Breast epithelium (tissue), 4 donors: ENCODE measurements at regions not wholly inside any gene's neighbourhood (a gene's known extent, or its start where the extent isn't known, plus 50 kb on each side); places are given as distances from the start of the nearest gene placed in this dataset.

Source experiments
- DNase-seq, 2 donors: peaks; one replicate each; pipeline ENCODE4 v3.0.0-alpha.2; 2019; ENCODE audit warnings: low spot score in 2 of 2
- H3K27ac ChIP-seq, 2 donors: fragments of 200-600 bp; sonication (generic) in 1 of 2; one replicate each; pipeline ENCODE4 v1.5.1; 2016 to 2019; ENCODE audit warnings: mild to moderate bottlenecking in 1 of 2
- H3K27me3 ChIP-seq, 2 donors: fragments of 200-600 bp; sonication (generic) in 1 of 2; one replicate each; pipeline versions ENCODE4 v1.5.1 to v1.6.0; 2017 to 2019; ENCODE audit warnings: control low read depth in 1 of 2, mild to moderate bottlenecking in 1 of 2
- H3K36me3 ChIP-seq: fragments of 200-600 bp; one replicate; pipeline ENCODE4 v1.5.1; 2019
- H3K4me1 ChIP-seq, 2 donors: fragments of 200-600 bp; sonication (generic); one replicate each; pipeline ENCODE4 v1.5.1; 2016 to 2019; ENCODE audit warnings: control low read depth in 1 of 2
- H3K4me3 ChIP-seq, 3 donors: fragments of 200-600 bp; sonication (generic); 1 replicate in 2 of 3; 2 replicates in 1 of 3; pipeline ENCODE4 v1.5.1; 2016 to 2019; ENCODE audit warnings: mild to moderate bottlenecking in 3 of 3, moderate library complexity in 2 of 3
- H3K9me3 ChIP-seq, 2 donors: fragments of 200-600 bp; sonication (generic) in 1 of 2; one replicate each; pipeline ENCODE4 v1.5.1; 2016 to 2019; ENCODE audit warnings: control low read depth in 1 of 2
- POLR2A ChIP-seq: fragments of 450-650 bp; IDR thresholded peaks from one replicate; pipeline ENCODE4 v1.6.1; 2016; ENCODE audit warnings: antibody characterized with exemption, mild to moderate bottlenecking, moderate library complexity
- POLR2AphosphoS5 ChIP-seq, 3 donors: sonication (generic); formaldehyde crosslinking; IDR thresholded peaks; one replicate each; pipeline ENCODE4 v1.6.1; 2017; ENCODE audit warnings: antibody characterized with exemption in 3 of 3
- intact Hi-C: fragments of 100-400 bp; cut with DNase I; formaldehyde crosslinking; loops from one replicate; pipeline ENCODE4 v1.15.1; 2023; ENCODE audit warnings: low total_unique reads
- TF ChIP-seq, protein P1 (sequence below), 3 donors: fragments of 450-650 bp; IDR thresholded peaks; one replicate each; pipeline ENCODE4 v1.5.1; 2016 to 2017; ENCODE audit warnings: antibody characterized with exemption in 3 of 3, mild to moderate bottlenecking in 3 of 3, moderate library complexity in 3 of 3

DNA sequence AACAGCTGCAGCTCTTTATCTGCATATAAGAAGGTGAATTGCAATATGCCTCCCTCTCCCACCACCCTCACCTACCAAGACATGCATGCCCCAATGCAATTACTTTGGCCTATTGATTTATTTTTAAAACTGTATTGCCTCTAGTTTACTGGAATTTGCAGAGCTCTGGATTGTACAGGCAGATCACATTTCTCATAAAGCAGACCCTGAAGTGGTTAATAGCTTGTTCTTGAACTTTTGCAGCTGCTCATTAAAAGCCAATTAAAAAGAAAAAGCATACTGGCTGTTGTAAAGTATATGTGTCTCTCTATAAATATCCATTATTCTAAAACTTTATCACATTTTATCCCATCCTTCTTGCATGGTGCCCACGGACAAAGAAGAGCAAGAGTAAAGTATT is 221.5 kb upstream of the TOPAZ1 start:
- Histone ChIP-seq H3K36me3 (no peaks in the 10 kb centered on the region), H3K27ac (no peak overlapping the region), H3K4me1 (no peaks in the 10 kb centered on the region), H3K27me3 (peaks cover 0 to 28% of the 10 kb centered on the region in 2 donors), H3K9me3 (no peaks in the 10 kb centered on the region), H3K4me3 (no peak overlapping the region)
- TF ChIP-seq, protein P1, sequence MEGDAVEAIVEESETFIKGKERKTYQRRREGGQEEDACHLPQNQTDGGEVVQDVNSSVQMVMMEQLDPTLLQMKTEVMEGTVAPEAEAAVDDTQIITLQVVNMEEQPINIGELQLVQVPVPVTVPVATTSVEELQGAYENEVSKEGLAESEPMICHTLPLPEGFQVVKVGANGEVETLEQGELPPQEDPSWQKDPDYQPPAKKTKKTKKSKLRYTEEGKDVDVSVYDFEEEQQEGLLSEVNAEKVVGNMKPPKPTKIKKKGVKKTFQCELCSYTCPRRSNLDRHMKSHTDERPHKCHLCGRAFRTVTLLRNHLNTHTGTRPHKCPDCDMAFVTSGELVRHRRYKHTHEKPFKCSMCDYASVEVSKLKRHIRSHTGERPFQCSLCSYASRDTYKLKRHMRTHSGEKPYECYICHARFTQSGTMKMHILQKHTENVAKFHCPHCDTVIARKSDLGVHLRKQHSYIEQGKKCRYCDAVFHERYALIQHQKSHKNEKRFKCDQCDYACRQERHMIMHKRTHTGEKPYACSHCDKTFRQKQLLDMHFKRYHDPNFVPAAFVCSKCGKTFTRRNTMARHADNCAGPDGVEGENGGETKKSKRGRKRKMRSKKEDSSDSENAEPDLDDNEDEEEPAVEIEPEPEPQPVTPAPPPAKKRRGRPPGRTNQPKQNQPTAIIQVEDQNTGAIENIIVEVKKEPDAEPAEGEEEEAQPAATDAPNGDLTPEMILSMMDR (IDR thresholded peaks at IDR 0.05), result no peak
- no peak for TF ChIP-seq POLR2AphosphoS5 (IDR thresholded peaks at IDR 0.05)
- no peak for TF ChIP-seq POLR2A
- intact Hi-C loops, result no loop called here
- no peak for DNase-seq

- intact Hi-C loops, result no loop called here
- peak overlapping the region; percentile 11 to 54 (median 35) for H3K4me3 ChIP-seq
- no peak overlapping the region for H3K27ac ChIP-seq
- TF ChIP-seq, protein P1 (IDR thresholded peaks at IDR 0.05), result no peak
- TF ChIP-seq POLR2AphosphoS5 (IDR thresholded peaks at IDR 0.05), result no peak
- no peak for TF ChIP-seq POLR2A
- H3K36me3 ChIP-seq, result no peaks in the 10 kb centered on the region
- no peaks in the 10 kb centered on the region for H3K9me3 ChIP-seq
- no peaks in the 10 kb centered on the region for H3K4me1 ChIP-seq
- no peak for DNase-seq
- peaks cover 0 to 28% of the 10 kb centered on the region in 2 donors for H3K27me3 ChIP-seq
Observed at GRCh38 chr3:44021651-44022594, 219.8 kb upstream of the TOPAZ1 start.

GRCh38 chr3:44023961-44024593 is 217.6 kb upstream of the TOPAZ1 start:
- TF ChIP-seq POLR2A, result no peak
- TF ChIP-seq, protein P1 (IDR thresholded peaks at IDR 0.05), result no peak
- TF ChIP-seq POLR2AphosphoS5 (IDR thresholded peaks at IDR 0.05), result no peak
- no peak for DNase-seq
- intact Hi-C loops, result no loop called here
- Histone ChIP-seq H3K4me1 (no peaks in the 10 kb centered on the region), H3K27me3 (peaks cover 0 to 32% of the 10 kb centered on the region in 2 donors), H3K4me3 (no peak overlapping the region), H3K36me3 (no peaks in the 10 kb centered on the region), H3K9me3 (no peaks in the 10 kb centered on the region), H3K27ac (no peak overlapping the region)

DNA sequence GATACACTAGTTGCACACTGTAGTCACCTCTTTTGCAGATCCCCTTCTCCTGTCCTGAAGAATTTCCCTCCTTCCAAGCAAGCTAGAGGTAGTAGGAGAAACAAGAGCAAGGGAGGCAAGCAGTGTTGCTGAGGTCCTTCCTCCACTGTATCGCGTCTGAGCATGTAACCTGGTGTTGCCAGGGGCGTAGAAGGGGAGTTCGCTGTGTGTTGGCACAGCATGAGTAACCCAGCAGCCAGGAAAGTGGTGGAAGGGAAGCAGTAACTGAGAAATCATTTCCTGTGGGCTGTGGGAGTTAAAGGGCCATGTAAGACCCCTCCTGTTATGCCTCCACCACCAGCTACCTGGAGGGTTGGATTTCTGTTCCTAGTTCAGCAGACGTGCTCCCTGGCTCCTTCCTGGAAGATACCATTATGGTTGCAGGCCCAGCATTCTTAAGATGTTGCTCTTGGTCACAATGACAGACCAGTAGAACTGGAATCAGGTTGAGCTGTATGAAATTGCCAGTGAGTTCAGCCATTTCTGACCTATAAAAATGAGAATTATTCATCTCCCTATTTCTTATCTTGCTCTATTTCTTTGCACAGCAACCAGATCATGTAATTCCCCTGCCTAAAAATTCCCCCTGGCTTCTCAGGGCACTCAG is 215.3 kb upstream of the TOPAZ1 start:
- Histone ChIP-seq H3K4me3 (no peak overlapping the region), H3K27ac (no peak overlapping the region), H3K36me3 (no peaks in the 10 kb centered on the region), H3K9me3 (no peaks in the 10 kb centered on the region), H3K27me3 (peaks cover 0 to 23% of the 10 kb centered on the region in 2 donors), H3K4me1 (no peaks in the 10 kb centered on the region)
- DNase-seq, result no peak
- intact Hi-C loops, result no loop called here
- TF ChIP-seq POLR2AphosphoS5 (IDR thresholded peaks at IDR 0.05) (no peak), POLR2A (no peak)
- TF ChIP-seq, protein P1 (IDR thresholded peaks at IDR 0.05), result no peak
